ENCODE measurements at regions not wholly inside any gene's neighbourhood (a gene's known extent, or its start where the extent isn't known, plus 50 kb on each side); places are given as distances from the start of the nearest gene placed in this dataset.
"Not testable (repeated sequence)": the region's sequence is repeated elsewhere in the genome, so short reads cannot be mapped to it uniquely, and the experiment has no call there.

DNA sequence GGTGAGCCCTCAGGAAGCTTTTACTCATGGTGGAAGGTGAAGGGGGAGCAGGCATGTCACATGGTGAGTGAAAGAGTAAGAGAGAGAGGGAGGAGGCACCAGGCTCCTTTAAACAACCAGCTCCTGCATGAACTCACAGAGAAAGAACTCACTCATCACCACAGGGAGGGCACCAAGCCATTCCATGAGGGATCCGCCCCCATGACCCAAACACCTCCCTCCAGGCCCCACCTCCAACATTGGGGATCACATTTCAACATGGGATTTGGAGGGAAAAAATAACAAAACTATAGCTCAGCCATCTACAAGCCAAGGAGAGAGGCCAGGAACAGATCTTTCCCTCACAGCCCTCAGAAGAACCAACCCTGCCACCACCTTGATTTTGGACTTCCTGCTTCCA, 153.9 kb downstream of the GOLGA8K start:
- H3K4me3 ChIP-seq; H3K27me3 ChIP-seq (ENCODE audit: low read depth); DNase-seq; H3K27ac ChIP-seq; H3K9me3 ChIP-seq; H3K36me3 ChIP-seq; ATAC-seq; H3K4me1 ChIP-seq; intact Hi-C loops (cut with DNase I): not testable (repeated sequence)

DNA sequence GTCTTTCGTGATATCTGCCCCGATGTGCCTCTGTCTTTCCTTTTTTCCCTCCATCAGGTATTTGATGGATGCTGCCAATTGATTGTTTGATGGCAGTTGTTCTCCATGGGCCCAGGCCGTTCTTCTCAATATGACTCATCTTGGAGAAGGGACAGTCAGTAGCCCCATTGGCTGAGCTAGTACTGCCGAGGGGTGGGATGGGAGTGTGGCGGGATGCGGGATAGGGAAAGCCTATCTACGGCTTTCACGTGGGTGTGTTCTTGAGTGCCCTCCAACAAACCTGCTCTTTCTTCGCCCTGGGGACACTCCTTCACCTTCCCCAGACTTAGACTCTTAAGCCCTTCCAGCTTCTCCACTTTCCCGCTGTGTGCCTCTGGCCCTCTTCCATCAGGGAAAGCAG, 159.4 kb downstream of the GOLGA8K start:
- H3K4me1 ChIP-seq; intact Hi-C loops (cut with DNase I); H3K9me3 ChIP-seq; H3K27me3 ChIP-seq (ENCODE audit: low read depth); H3K36me3 ChIP-seq; H3K27ac ChIP-seq; DNase-seq; ATAC-seq; H3K4me3 ChIP-seq: not testable (repeated sequence)

DNA sequence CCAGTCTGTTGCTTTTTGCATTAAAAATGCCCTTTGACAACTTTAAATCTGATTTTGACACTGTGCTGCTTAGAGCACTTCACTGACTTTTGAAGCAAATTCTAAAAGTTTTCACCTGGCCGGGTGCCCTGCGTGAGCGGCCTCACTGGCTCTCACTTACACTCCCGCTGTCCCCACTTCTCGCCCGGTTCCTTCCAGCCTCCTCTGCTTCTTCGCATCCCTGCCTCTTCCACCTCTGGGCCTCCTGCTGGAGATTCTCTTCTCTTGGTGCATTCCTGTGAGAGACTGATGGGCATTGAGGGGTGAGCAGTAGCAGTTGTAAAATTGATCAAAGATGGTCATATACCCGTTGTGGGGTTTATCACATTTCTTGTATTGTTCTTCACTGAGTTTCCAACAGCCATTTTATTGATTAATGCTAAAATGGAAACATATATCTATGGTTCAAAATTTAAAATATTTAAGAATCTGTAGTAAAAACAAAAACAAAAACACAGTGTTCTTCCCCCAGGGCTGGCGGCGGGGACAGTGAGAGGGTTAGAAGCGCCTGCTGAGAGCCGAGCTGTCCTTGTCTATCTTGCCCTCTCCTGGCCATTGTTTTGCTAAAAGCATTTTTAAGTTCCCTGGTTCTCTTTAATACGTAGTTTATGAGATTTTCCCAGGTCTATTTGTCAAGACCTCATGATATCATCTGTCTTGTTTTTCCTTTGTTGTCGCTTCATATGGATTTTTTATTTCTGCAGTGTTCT, 160.1 kb downstream of the GOLGA8K start:
- H3K27ac ChIP-seq; intact Hi-C loops (cut with DNase I); H3K4me3 ChIP-seq; H3K4me1 ChIP-seq; H3K27me3 ChIP-seq (ENCODE audit: low read depth); ATAC-seq; H3K9me3 ChIP-seq; H3K36me3 ChIP-seq; DNase-seq: not testable (repeated sequence)

DNA sequence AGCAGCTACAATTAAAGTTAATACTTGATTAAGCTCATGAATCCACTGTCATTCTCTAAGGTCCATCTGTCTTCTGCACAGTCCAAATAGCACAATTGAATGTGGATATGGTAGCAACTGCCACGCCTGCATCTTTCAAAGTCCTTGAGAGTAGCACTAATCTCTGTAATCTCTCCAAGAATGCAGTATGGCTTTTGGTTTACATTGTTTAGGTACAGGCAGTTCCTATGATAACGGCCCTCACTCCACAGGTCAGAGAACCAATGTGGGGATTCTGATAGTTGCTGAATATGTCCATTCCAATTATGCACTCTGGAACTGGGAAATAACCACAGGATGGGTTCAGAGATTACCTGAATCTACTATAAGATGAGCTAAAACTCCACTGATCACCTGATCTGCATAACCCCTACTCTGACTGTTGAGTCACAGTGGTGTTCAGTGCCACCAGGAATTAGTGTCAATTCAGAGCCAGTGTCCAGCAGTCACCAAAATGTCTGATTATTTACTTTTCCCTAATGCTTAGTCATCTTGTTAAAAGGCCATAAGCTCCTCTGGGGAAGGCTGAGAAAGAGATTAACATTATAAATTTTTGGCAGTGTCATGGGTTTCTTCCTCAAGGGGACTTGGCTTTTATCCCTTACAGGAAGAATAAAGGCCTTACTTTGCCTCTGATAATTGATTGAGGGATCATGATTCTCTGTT, 175.5 kb downstream of the GOLGA8K start:
- H3K27ac ChIP-seq; H3K4me1 ChIP-seq; ATAC-seq; H3K4me3 ChIP-seq; intact Hi-C loops (cut with DNase I); H3K36me3 ChIP-seq; DNase-seq; H3K27me3 ChIP-seq (ENCODE audit: low read depth); H3K9me3 ChIP-seq: not testable (repeated sequence)

DNA sequence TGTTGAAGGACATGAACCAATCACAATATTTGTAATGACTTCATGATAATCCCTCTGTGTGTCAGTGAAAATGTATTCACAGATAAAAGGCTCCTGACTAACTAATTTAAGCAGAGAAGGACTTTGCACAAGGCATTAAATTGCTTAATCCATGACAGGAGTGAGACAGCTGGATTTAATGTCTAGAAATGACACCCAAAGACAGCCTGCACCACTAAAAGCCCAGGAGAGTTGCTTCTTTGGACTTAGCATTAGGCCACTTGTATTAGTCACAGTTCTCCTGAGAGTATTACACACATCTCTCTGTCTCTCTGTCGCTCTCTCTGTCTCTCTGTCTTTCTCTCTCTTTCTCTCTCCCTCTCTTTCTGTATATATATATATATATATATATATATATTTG, 180.4 kb downstream of the GOLGA8K start:
- ATAC-seq, result no peak
- peaks cover 5% of the 10 kb centered on the region for H3K9me3 ChIP-seq
- H3K27ac ChIP-seq, result no peak overlapping the region
- intact Hi-C loops (cut with DNase I), result no loop called here
- no peaks in the 10 kb centered on the region for H3K27me3 ChIP-seq (ENCODE audit: low read depth)
- no peaks in the 10 kb centered on the region for H3K36me3 ChIP-seq
- DNase-seq, result no peak
- H3K4me1 ChIP-seq, result no peaks in the 10 kb centered on the region
- TF ChIP-seq, protein P1, sequence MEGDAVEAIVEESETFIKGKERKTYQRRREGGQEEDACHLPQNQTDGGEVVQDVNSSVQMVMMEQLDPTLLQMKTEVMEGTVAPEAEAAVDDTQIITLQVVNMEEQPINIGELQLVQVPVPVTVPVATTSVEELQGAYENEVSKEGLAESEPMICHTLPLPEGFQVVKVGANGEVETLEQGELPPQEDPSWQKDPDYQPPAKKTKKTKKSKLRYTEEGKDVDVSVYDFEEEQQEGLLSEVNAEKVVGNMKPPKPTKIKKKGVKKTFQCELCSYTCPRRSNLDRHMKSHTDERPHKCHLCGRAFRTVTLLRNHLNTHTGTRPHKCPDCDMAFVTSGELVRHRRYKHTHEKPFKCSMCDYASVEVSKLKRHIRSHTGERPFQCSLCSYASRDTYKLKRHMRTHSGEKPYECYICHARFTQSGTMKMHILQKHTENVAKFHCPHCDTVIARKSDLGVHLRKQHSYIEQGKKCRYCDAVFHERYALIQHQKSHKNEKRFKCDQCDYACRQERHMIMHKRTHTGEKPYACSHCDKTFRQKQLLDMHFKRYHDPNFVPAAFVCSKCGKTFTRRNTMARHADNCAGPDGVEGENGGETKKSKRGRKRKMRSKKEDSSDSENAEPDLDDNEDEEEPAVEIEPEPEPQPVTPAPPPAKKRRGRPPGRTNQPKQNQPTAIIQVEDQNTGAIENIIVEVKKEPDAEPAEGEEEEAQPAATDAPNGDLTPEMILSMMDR (IDR thresholded peaks at IDR 0.05), result no peak
- no peak overlapping the region for H3K4me3 ChIP-seq
